ENCODE measurements at regions not wholly inside any gene's neighbourhood (a gene's known extent, or its start where the extent isn't known, plus 50 kb on each side); places are given as distances from the start of the nearest gene placed in this dataset.

DNA sequence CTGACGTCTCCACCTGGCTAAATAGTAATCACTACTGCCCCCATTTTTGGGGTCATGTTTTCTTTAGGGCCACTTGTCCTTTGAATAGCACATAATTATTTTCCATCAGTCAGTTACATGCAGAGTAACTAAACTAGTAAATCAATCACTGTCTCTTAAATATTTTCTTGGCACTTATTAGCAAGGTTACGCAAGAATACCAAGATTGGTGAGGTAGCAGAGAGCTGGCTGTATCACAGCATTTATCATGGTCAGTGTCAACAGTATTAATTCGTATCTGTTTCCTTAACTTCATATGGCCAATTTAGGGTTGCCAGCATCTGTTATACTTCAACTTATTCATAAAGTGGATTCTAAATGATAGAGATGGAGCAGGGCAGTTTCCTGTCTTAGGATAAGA, 346.8 kb upstream of the FAM174A start:
- TF ChIP-seq RNF2 (IDR thresholded peaks at IDR 0.05; ENCODE audit: borderline replicate concordance, low read depth, low read length, missing control alignments, poor library complexity, severe bottlenecking): no peak
- TF ChIP-seq, protein P1, sequence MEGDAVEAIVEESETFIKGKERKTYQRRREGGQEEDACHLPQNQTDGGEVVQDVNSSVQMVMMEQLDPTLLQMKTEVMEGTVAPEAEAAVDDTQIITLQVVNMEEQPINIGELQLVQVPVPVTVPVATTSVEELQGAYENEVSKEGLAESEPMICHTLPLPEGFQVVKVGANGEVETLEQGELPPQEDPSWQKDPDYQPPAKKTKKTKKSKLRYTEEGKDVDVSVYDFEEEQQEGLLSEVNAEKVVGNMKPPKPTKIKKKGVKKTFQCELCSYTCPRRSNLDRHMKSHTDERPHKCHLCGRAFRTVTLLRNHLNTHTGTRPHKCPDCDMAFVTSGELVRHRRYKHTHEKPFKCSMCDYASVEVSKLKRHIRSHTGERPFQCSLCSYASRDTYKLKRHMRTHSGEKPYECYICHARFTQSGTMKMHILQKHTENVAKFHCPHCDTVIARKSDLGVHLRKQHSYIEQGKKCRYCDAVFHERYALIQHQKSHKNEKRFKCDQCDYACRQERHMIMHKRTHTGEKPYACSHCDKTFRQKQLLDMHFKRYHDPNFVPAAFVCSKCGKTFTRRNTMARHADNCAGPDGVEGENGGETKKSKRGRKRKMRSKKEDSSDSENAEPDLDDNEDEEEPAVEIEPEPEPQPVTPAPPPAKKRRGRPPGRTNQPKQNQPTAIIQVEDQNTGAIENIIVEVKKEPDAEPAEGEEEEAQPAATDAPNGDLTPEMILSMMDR (IDR thresholded peaks at IDR 0.05; ENCODE audit: control extremely low read depth in 1 of 3, insufficient read depth in 1 of 3, low read depth in 1 of 3, low read length in 3 of 3): no peak
- no peak for TF ChIP-seq SIN3A (conservative IDR thresholded peaks at IDR 0.05 in 1 of 2, IDR thresholded peaks at IDR 0.05 in 1 of 2; ENCODE audit: low read depth in 1 of 2, low read length in 2 of 2)
- TF ChIP-seq SAP30 (IDR thresholded peaks at IDR 0.05; ENCODE audit: insufficient read depth, insufficient replicate concordance, low read length): no peak
- no peak for TF ChIP-seq JUND (IDR thresholded peaks at IDR 0.05; ENCODE audit: low read length)
- no peak for TF ChIP-seq GABPA (IDR thresholded peaks at IDR 0.05; ENCODE audit: borderline replicate concordance, insufficient read depth, low read length)
- TF ChIP-seq POLR2AphosphoS5 (IDR thresholded peaks at IDR 0.05; ENCODE audit: low read depth, low read length): no peak
- no peak for TF ChIP-seq POLR2A (IDR thresholded peaks at IDR 0.05; ENCODE audit: control extremely low read depth in 1 of 2, low read depth in 2 of 2, low read length in 2 of 2)
- TF ChIP-seq CHD1 (IDR thresholded peaks at IDR 0.05; ENCODE audit: low read depth, low read length): no peak
- no peak for TF ChIP-seq EZH2 (IDR thresholded peaks at IDR 0.05; ENCODE audit: low read depth, low read length, severe bottlenecking)
- TF ChIP-seq JUN (IDR thresholded peaks at IDR 0.05; ENCODE audit: low read depth, low read length): no peak

Measured in H1 (cell line).